ENCODE measurements at regions not wholly inside any gene's neighbourhood (a gene's known extent, or its start where the extent isn't known, plus 50 kb on each side); places are given as distances from the start of the nearest gene placed in this dataset.
"Not testable (repeated sequence)": the region's sequence is repeated elsewhere in the genome, so short reads cannot be mapped to it uniquely, and the experiment has no call there.

GRCh38 chr2:111411867-111412681 is 291.4 kb downstream of the BCL2L11 start:
- FAIRE-seq; DNase-seq (ENCODE audit: insufficient read length, low spot score): not testable (repeated sequence)

- not testable (repeated sequence) for DNase-seq (ENCODE audit: insufficient read length, low spot score); FAIRE-seq
These were observed 292.3 kb downstream of the BCL2L11 start for GRCh38 chr2:111412841-111413650.

GRCh38 chr2:111413950-111414349 is 293.2 kb downstream of the BCL2L11 start:
- not testable (repeated sequence) for DNase-seq (ENCODE audit: insufficient read length, low spot score); FAIRE-seq

- FAIRE-seq; DNase-seq (ENCODE audit: insufficient read length, low spot score): not testable (repeated sequence)
These were observed 295.3 kb downstream of the BCL2L11 start for GRCh38 chr2:111415765-111416743.

GRCh38 chr2:111417026-111417425 is 296.3 kb downstream of the BCL2L11 start:
- not testable (repeated sequence) for DNase-seq (ENCODE audit: insufficient read length, low spot score); FAIRE-seq

GRCh38 chr2:111418091-111418875 is 297.6 kb downstream of the BCL2L11 start:
- not testable (repeated sequence) for DNase-seq (ENCODE audit: insufficient read length, low spot score); FAIRE-seq

GRCh38 chr2:111420074-111420473 is 299.4 kb downstream of the BCL2L11 start:
- DNase-seq (ENCODE audit: insufficient read length, low spot score); FAIRE-seq: not testable (repeated sequence)

GRCh38 chr2:111420835-111421234 is 300.1 kb downstream of the BCL2L11 start:
- not testable (repeated sequence) for FAIRE-seq; DNase-seq (ENCODE audit: insufficient read length, low spot score)

- FAIRE-seq; DNase-seq (ENCODE audit: insufficient read length, low spot score): not testable (repeated sequence)
These were observed 301.2 kb downstream of the BCL2L11 start for GRCh38 chr2:111421949-111422348.

- DNase-seq (ENCODE audit: insufficient read length, low spot score); FAIRE-seq: not testable (repeated sequence)
These were observed 301.8 kb downstream of the BCL2L11 start for GRCh38 chr2:111422562-111422961.

- DNase-seq (ENCODE audit: insufficient read length, low spot score); FAIRE-seq: not testable (repeated sequence)
These were observed 302.5 kb downstream of the BCL2L11 start for GRCh38 chr2:111423184-111423583.

GRCh38 chr2:111424176-111424575 is 303.5 kb downstream of the BCL2L11 start:
- DNase-seq (ENCODE audit: insufficient read length, low spot score); FAIRE-seq: not testable (repeated sequence)

- DNase-seq (ENCODE audit: insufficient read length, low spot score); FAIRE-seq: not testable (repeated sequence)
These were observed 304.2 kb downstream of the BCL2L11 start for GRCh38 chr2:111424851-111425309.

GRCh38 chr2:111425789-111426201 is 305.1 kb downstream of the BCL2L11 start:
- DNase-seq (ENCODE audit: insufficient read length, low spot score) = not testable (repeated sequence)

GRCh38 chr2:111427346-111427745 is 306.6 kb downstream of the BCL2L11 start:
- not testable (repeated sequence) for FAIRE-seq; DNase-seq (ENCODE audit: insufficient read length, low spot score)

More at GRCh38 chr2:111425789-111426201, 305.1 kb downstream of the BCL2L11 start:
- FAIRE-seq = not testable (repeated sequence)

- FAIRE-seq; DNase-seq (ENCODE audit: insufficient read length, low spot score): not testable (repeated sequence)
These were observed 308.2 kb downstream of the BCL2L11 start for GRCh38 chr2:111428915-111429314.

GRCh38 chr2:111429353-111429752 is 308.6 kb downstream of the BCL2L11 start:
- FAIRE-seq; DNase-seq (ENCODE audit: insufficient read length, low spot score): not testable (repeated sequence)

- DNase-seq (ENCODE audit: insufficient read length, low spot score); FAIRE-seq: not testable (repeated sequence)
These were observed 310.3 kb downstream of the BCL2L11 start for GRCh38 chr2:111430817-111431661.
